Calu3 (cell line): ENCODE measurements at regions not wholly inside any gene's neighbourhood (a gene's known extent, or its start where the extent isn't known, plus 50 kb on each side); places are given as distances from the start of the nearest gene placed in this dataset.

Experiments used
- BruUV-seq: library from RNA; stranded (reverse); fragments of 400-500 nt; replicated peaks from 2 replicates; lab custom pipeline; 2021; lab: Mats Ljungman, UMichigan
- CTCF ChIA-PET: fragments of 300-600 bp; sonication (Branson Sonifier 250); formaldehyde crosslinking; loops from one replicate; lab custom pipeline; 2022; ENCODE audit warnings: antibody characterized with exemption; lab: Charles Lee
- DNase-seq: peaks from one replicate; pipeline ENCODE4 v3.0.0; 2022
- H3K27ac Mint-ChIP-seq: one replicate; pipeline ENCODE4 v1.8.0; 2022; ENCODE audit warnings: mixed read lengths; ENCODE audit not compliant: unreplicated experiment
- H3K27me3 Mint-ChIP-seq: one replicate; pipeline ENCODE4 v1.8.0; 2022; ENCODE audit warnings: mixed read lengths; ENCODE audit not compliant: unreplicated experiment
- H3K36me3 Mint-ChIP-seq: one replicate; pipeline ENCODE4 v1.8.0; 2022; ENCODE audit warnings: mild to moderate bottlenecking, moderate library complexity, mixed read lengths; ENCODE audit not compliant: insufficient read depth, unreplicated experiment
- H3K4me1 Mint-ChIP-seq: one replicate; pipeline ENCODE4 v1.8.0; 2022; ENCODE audit warnings: mild to moderate bottlenecking, low read depth, mixed read lengths; ENCODE audit not compliant: unreplicated experiment
- H3K4me3 Mint-ChIP-seq: one replicate; pipeline ENCODE4 v1.8.0; 2022; ENCODE audit warnings: mild to moderate bottlenecking, low read depth, moderate library complexity, mixed read lengths; ENCODE audit not compliant: unreplicated experiment
- H3K9me3 Mint-ChIP-seq: one replicate; pipeline ENCODE4 v1.8.0; 2022; ENCODE audit warnings: low read depth, mixed read lengths; ENCODE audit not compliant: unreplicated experiment
- CTCF ChIP-seq: fragments of 200-600 bp; IDR thresholded peaks from one replicate; pipeline ENCODE4 v1.8.0; 2022; ENCODE audit warnings: antibody characterized with exemption; ENCODE audit not compliant: unreplicated experiment
- intact Hi-C: fragments of 100-400 bp; cut with micrococcal nuclease; formaldehyde crosslinking; loops from one replicate; pipeline ENCODE4 v1.10.0; 2022; ENCODE audit not compliant: unreplicated experiment

GRCh38 chr4:23629421-23629820, 260.4 kb downstream of the PPARGC1A start:
- TF ChIP-seq CTCF, result no peak
- DNase-seq, result no peak
- H3K27ac Mint-ChIP-seq, result no peak overlapping the region
- no peaks in the 10 kb centered on the region for H3K27me3 Mint-ChIP-seq
- no peak overlapping the region for H3K4me3 Mint-ChIP-seq
- intact Hi-C loops, result no loop called here
- CTCF ChIA-PET, result no interaction called here
- H3K9me3 Mint-ChIP-seq, result peaks cover 2% of the 10 kb centered on the region
- H3K36me3 Mint-ChIP-seq, result no peaks in the 10 kb centered on the region
- BruUV-seq, result no TSS peak
- H3K4me1 Mint-ChIP-seq, result peaks cover 11% of the 10 kb centered on the region

- intact Hi-C loops, result loop anchor here (5.0 kb wide), 1 partner anchor 157 kb away; no protein-coding TSS in a partner anchor
- H3K4me3 Mint-ChIP-seq, result no peak overlapping the region
- CTCF ChIA-PET, result interaction anchor here (1.2 to 1.4 kb wide), 3 partner anchors 159 to 717 kb away, joined by 4 to 5 read pairs (median 4); no protein-coding TSS in a partner anchor
- DNase-seq, result peak; percentile 5
- H3K9me3 Mint-ChIP-seq, result no peaks in the 10 kb centered on the region
- no peaks in the 10 kb centered on the region for H3K4me1 Mint-ChIP-seq
- no peak for TF ChIP-seq CTCF
- H3K27ac Mint-ChIP-seq, result no peak overlapping the region
- H3K36me3 Mint-ChIP-seq, result no peaks in the 10 kb centered on the region
- BruUV-seq, result no TSS peak
- H3K27me3 Mint-ChIP-seq, result no peaks in the 10 kb centered on the region
Observed at GRCh38 chr4:23614284-23614892, 275.5 kb downstream of the PPARGC1A start.

GRCh38 chr4:23613782-23614181, 276.1 kb downstream of the PPARGC1A start:
- H3K27me3 Mint-ChIP-seq, result no peaks in the 10 kb centered on the region
- CTCF ChIA-PET, result interaction anchor here (1.2 to 1.4 kb wide), 3 partner anchors 158 to 716 kb away, joined by 4 to 5 read pairs (median 4); no protein-coding TSS in a partner anchor
- intact Hi-C loops, result loop anchor here (5.0 kb wide), 1 partner anchor 156 kb away; no protein-coding TSS in a partner anchor
- no TSS peak for BruUV-seq
- H3K4me3 Mint-ChIP-seq, result no peak overlapping the region
- no peak for TF ChIP-seq CTCF
- H3K9me3 Mint-ChIP-seq, result no peaks in the 10 kb centered on the region
- no peaks in the 10 kb centered on the region for H3K4me1 Mint-ChIP-seq
- DNase-seq, result no peak
- H3K27ac Mint-ChIP-seq, result no peak overlapping the region
- no peaks in the 10 kb centered on the region for H3K36me3 Mint-ChIP-seq

- DNase-seq, result no peak
- CTCF ChIA-PET, result no interaction called here
- Mint-ChIP-seq H3K27me3 (no peaks in the 10 kb centered on the region), H3K9me3 (peaks cover 2% of the 10 kb centered on the region), H3K4me3 (no peak overlapping the region), H3K27ac (no peak overlapping the region), H3K36me3 (no peaks in the 10 kb centered on the region), H3K4me1 (no peaks in the 10 kb centered on the region)
- TF ChIP-seq CTCF, result no peak
- intact Hi-C loops, result no loop called here
- no TSS peak for BruUV-seq
Observed at GRCh38 chr4:23602720-23603119, 287.1 kb downstream of the PPARGC1A start.
